WTC11 (cell line): ENCODE measurements at regions not wholly inside any gene's neighbourhood (a gene's known extent, or its start where the extent isn't known, plus 50 kb on each side); places are given as distances from the start of the nearest gene placed in this dataset.

Experiments used
- ATAC-seq: fragments of 200-7000 bp; cut with Tn5 transposase; 2 replicates; pipeline ENCODE4 v1.10.0; 2021; ENCODE audit warnings: mild to moderate bottlenecking, moderate library complexity
- CTCF ChIA-PET: fragments of 300-600 bp; sonication (Branson Sonifier 250); formaldehyde crosslinking; loops from one replicate; lab custom pipeline; 2021; ENCODE audit warnings: antibody characterized with exemption; lab: Charles Lee
- POLR2A ChIA-PET: fragments of 350-600 bp; sonication (Branson Sonifier 250); formaldehyde crosslinking; loops from one replicate; lab custom pipeline; 2021; ENCODE audit warnings: antibody characterized with exemption; lab: Charles Lee
- DNase-seq: peaks from one replicate; pipeline ENCODE4 v3.0.0; 2021; ENCODE audit warnings: low spot score
- H3K27ac Mint-ChIP-seq: 2 replicates; pipeline ENCODE4 v1.8.0; 2021; ENCODE audit warnings: mixed read lengths
- H3K27me3 Mint-ChIP-seq: 2 replicates; pipeline ENCODE4 v1.8.0; 2021; ENCODE audit warnings: low read depth, mild to moderate bottlenecking, moderate library complexity, mixed read lengths
- H3K36me3 Mint-ChIP-seq: 2 replicates; pipeline ENCODE4 v1.8.0; 2021; ENCODE audit warnings: mixed read lengths
- H3K4me1 Mint-ChIP-seq: 2 replicates; pipeline ENCODE4 v1.8.0; 2022; ENCODE audit warnings: mixed read lengths
- H3K4me3 Mint-ChIP-seq: 2 replicates; pipeline ENCODE4 v1.8.0; 2021; ENCODE audit warnings: mild to moderate bottlenecking, moderate library complexity, mixed read lengths
- H3K9me3 Mint-ChIP-seq: 2 replicates; pipeline ENCODE4 v1.8.0; 2021; ENCODE audit warnings: mixed read lengths
- ATF1 ChIP-seq: sonication (generic); formaldehyde crosslinking; IDR thresholded peaks from 2 replicates; pipeline ENCODE4 v1.8.1; 2023; ENCODE audit warnings: mild to moderate bottlenecking, moderate library complexity, missing genetic modification reagents
- EMX1 ChIP-seq: fragments of 250-450 bp; sonication (Bioruptor Pico); IDR thresholded peaks from 2 replicates; pipeline ENCODE4 v1.8.0; 2021; ENCODE audit warnings: mild to moderate bottlenecking
- ESRRA ChIP-seq: sonication (generic); formaldehyde crosslinking; IDR thresholded peaks from 2 replicates; pipeline ENCODE4 v1.8.1; 2022; ENCODE audit warnings: mild to moderate bottlenecking, missing genetic modification reagents, borderline replicate concordance
- IRF1 ChIP-seq: sonication (generic); formaldehyde crosslinking; IDR thresholded peaks from 2 replicates; pipeline ENCODE4 v1.8.0; 2023; ENCODE audit warnings: missing genetic modification reagents
- JAZF1 ChIP-seq: fragments of 250-450 bp; sonication (Bioruptor Pico); IDR thresholded peaks from 2 replicates; pipeline ENCODE4 v1.9.0; 2021; ENCODE audit warnings: moderate library complexity, mild to moderate bottlenecking, inconsistent platforms
- NFATC4 ChIP-seq: fragments of 250-450 bp; sonication (Bioruptor Pico); IDR thresholded peaks from 2 replicates; pipeline ENCODE4 v1.9.0; 2021; ENCODE audit warnings: mild to moderate bottlenecking
- NR2C2 ChIP-seq: sonication (generic); formaldehyde crosslinking; IDR thresholded peaks from 2 replicates; pipeline ENCODE4 v1.8.0; 2022; ENCODE audit warnings: mild to moderate bottlenecking, missing genetic modification reagents
- PRDM15 ChIP-seq: sonication (generic); formaldehyde crosslinking; IDR thresholded peaks from 2 replicates; pipeline ENCODE4 v1.8.0; 2022; ENCODE audit warnings: missing genetic modification reagents
- TCF7 ChIP-seq: sonication (generic); formaldehyde crosslinking; IDR thresholded peaks from 2 replicates; pipeline ENCODE4 v1.8.0; 2022; ENCODE audit warnings: mild to moderate bottlenecking, low read depth, missing genetic modification reagents, moderate library complexity
- ZNF121 ChIP-seq: sonication (generic); formaldehyde crosslinking; IDR thresholded peaks from 2 replicates; pipeline ENCODE4 v1.8.0; 2023; ENCODE audit warnings: missing genetic modification reagents
- ZNF232 ChIP-seq: sonication (generic); formaldehyde crosslinking; IDR thresholded peaks from 2 replicates; pipeline ENCODE4 v1.8.0; 2022; ENCODE audit warnings: mild to moderate bottlenecking, missing genetic modification reagents
- ZNF396 ChIP-seq: fragments of 250-450 bp; sonication (Bioruptor Pico); IDR thresholded peaks from 2 replicates; pipeline ENCODE4 v1.8.0; 2021; ENCODE audit warnings: mild to moderate bottlenecking, moderate library complexity, borderline replicate concordance
- ZNF416 ChIP-seq: fragments of 250-450 bp; sonication (Bioruptor Pico); IDR thresholded peaks from 2 replicates; pipeline ENCODE4 v1.9.0; 2021; ENCODE audit warnings: mild to moderate bottlenecking, inconsistent platforms
- TF ChIP-seq, protein P1 (sequence below): sonication (generic); formaldehyde crosslinking; conservative IDR thresholded peaks from 2 replicates; pipeline ENCODE4 v1.8.1; 2023; ENCODE audit warnings: mild to moderate bottlenecking, low read depth, missing genetic modification reagents, moderate library complexity
- TF ChIP-seq, protein P2 (sequence below): sonication (generic); formaldehyde crosslinking; IDR thresholded peaks from 2 replicates; pipeline ENCODE4 v1.8.1; 2022; ENCODE audit warnings: low read depth, missing genetic modification reagents, borderline replicate concordance
- TF ChIP-seq, protein P3 (sequence below): sonication (generic); formaldehyde crosslinking; IDR thresholded peaks from 2 replicates; pipeline ENCODE4 v1.8.1; 2023; ENCODE audit warnings: mild to moderate bottlenecking, missing genetic modification reagents

- Mint-ChIP-seq H3K27ac (no peak overlapping the region), H3K4me1 (0 out of 2 replicates have a peak, but pooled peaks cover 2% of the 10 kb centered on the region), H3K9me3 (no peaks in the 10 kb centered on the region), H3K4me3 (no peak overlapping the region), H3K27me3 (no peaks in the 10 kb centered on the region), H3K36me3 (no peaks in the 10 kb centered on the region)
- no peak for ATAC-seq
- CTCF ChIA-PET, result no interaction called here
- no peak for DNase-seq
- TF ChIP-seq, protein P1, sequence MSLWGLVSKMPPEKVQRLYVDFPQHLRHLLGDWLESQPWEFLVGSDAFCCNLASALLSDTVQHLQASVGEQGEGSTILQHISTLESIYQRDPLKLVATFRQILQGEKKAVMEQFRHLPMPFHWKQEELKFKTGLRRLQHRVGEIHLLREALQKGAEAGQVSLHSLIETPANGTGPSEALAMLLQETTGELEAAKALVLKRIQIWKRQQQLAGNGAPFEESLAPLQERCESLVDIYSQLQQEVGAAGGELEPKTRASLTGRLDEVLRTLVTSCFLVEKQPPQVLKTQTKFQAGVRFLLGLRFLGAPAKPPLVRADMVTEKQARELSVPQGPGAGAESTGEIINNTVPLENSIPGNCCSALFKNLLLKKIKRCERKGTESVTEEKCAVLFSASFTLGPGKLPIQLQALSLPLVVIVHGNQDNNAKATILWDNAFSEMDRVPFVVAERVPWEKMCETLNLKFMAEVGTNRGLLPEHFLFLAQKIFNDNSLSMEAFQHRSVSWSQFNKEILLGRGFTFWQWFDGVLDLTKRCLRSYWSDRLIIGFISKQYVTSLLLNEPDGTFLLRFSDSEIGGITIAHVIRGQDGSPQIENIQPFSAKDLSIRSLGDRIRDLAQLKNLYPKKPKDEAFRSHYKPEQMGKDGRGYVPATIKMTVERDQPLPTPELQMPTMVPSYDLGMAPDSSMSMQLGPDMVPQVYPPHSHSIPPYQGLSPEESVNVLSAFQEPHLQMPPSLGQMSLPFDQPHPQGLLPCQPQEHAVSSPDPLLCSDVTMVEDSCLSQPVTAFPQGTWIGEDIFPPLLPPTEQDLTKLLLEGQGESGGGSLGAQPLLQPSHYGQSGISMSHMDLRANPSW (CRISPR knock-in tag), result no peak
- TF ChIP-seq NFATC4 (no peak), ZNF396 (no peak), ESRRA (no peak), ZNF121 (CRISPR knock-in tag) (no peak), NR2C2 (CRISPR knock-in tag) (no peak)
- TF ChIP-seq, protein P2, sequence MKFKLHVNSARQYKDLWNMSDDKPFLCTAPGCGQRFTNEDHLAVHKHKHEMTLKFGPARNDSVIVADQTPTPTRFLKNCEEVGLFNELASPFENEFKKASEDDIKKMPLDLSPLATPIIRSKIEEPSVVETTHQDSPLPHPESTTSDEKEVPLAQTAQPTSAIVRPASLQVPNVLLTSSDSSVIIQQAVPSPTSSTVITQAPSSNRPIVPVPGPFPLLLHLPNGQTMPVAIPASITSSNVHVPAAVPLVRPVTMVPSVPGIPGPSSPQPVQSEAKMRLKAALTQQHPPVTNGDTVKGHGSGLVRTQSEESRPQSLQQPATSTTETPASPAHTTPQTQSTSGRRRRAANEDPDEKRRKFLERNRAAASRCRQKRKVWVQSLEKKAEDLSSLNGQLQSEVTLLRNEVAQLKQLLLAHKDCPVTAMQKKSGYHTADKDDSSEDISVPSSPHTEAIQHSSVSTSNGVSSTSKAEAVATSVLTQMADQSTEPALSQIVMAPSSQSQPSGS (CRISPR knock-in tag), result no peak
- TF ChIP-seq, protein P3, sequence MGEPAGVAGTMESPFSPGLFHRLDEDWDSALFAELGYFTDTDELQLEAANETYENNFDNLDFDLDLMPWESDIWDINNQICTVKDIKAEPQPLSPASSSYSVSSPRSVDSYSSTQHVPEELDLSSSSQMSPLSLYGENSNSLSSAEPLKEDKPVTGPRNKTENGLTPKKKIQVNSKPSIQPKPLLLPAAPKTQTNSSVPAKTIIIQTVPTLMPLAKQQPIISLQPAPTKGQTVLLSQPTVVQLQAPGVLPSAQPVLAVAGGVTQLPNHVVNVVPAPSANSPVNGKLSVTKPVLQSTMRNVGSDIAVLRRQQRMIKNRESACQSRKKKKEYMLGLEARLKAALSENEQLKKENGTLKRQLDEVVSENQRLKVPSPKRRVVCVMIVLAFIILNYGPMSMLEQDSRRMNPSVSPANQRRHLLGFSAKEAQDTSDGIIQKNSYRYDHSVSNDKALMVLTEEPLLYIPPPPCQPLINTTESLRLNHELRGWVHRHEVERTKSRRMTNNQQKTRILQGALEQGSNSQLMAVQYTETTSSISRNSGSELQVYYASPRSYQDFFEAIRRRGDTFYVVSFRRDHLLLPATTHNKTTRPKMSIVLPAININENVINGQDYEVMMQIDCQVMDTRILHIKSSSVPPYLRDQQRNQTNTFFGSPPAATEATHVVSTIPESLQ (CRISPR knock-in tag), result no peak
- POLR2A ChIA-PET, result no interaction called here
Measured at GRCh38 chr4:53658029-53658428, 66.7 kb upstream of the LNX1 start.

DNA sequence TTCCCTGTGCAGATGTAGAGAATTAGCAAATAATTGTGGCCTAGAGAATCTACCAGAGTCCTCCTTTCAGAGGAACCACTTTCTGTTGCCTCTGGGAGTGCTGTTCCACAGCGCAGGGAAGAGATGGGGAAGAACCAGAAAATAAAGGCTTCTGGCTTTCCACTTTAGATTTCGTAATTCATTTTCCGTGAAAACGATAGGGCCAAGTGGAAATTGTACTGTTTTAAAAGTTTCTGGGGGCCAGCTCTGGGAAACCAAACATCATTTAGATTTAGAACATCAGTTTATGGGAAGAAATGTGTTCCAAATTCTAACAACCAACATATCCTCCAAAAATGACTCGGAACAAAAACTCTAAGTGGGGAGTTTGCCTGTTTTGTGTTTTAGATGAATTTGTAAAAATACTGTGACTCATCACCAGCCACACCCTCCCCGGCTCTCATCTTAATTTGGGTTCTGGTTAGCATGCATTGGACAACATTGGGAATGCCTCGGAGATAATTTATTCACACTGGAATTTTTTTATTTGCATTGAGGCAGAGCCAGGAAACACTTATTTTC, 65.2 kb upstream of the LNX1 start:
- H3K27ac Mint-ChIP-seq, result no peak overlapping the region
- no peaks in the 10 kb centered on the region for H3K9me3 Mint-ChIP-seq
- H3K4me1 Mint-ChIP-seq, result peaks cover 11% of the 10 kb centered on the region
- H3K27me3 Mint-ChIP-seq, result no peaks in the 10 kb centered on the region
- TF ChIP-seq EMX1 (CRISPR knock-in tag) (no peak), ATF1 (CRISPR knock-in tag) (no peak), JAZF1 (CRISPR knock-in tag) (no peak), IRF1 (CRISPR knock-in tag) (no peak), ZNF232 (CRISPR knock-in tag) (no peak)
- no peak for ATAC-seq
- ChIA-PET POLR2A (no interaction called here), CTCF (no interaction called here)
- DNase-seq, result no peak
- H3K36me3 Mint-ChIP-seq, result no peaks in the 10 kb centered on the region
- H3K4me3 Mint-ChIP-seq, result no peak overlapping the region

GRCh38 chr4:53654300-53654758, 63.0 kb upstream of the LNX1 start:
- ChIA-PET POLR2A (no interaction called here), CTCF (interaction anchor here (1.3 to 1.6 kb wide), 3 partner anchors 53 to 578 kb away, joined by 3 to 4 read pairs (median 4); no protein-coding TSS in a partner anchor)
- ATAC-seq (no peak), DNase-seq (no peak)
- H3K4me3 Mint-ChIP-seq, result no peak overlapping the region
- H3K4me1 Mint-ChIP-seq, result peaks cover 14% of the 10 kb centered on the region
- no peak overlapping the region for H3K27ac Mint-ChIP-seq
- H3K9me3 Mint-ChIP-seq, result no peaks in the 10 kb centered on the region
- no peaks in the 10 kb centered on the region for H3K36me3 Mint-ChIP-seq
- H3K27me3 Mint-ChIP-seq, result no peaks in the 10 kb centered on the region
- TF ChIP-seq PRDM15 (no peak), TCF7 (CRISPR knock-in tag) (no peak), ZNF416 (CRISPR knock-in tag) (no peak), IRF1 (CRISPR knock-in tag) (no peak)
